ENCODE measurements at regions not wholly inside any gene's neighbourhood (a gene's known extent, or its start where the extent isn't known, plus 50 kb on each side); places are given as distances from the start of the nearest gene placed in this dataset.

DNA sequence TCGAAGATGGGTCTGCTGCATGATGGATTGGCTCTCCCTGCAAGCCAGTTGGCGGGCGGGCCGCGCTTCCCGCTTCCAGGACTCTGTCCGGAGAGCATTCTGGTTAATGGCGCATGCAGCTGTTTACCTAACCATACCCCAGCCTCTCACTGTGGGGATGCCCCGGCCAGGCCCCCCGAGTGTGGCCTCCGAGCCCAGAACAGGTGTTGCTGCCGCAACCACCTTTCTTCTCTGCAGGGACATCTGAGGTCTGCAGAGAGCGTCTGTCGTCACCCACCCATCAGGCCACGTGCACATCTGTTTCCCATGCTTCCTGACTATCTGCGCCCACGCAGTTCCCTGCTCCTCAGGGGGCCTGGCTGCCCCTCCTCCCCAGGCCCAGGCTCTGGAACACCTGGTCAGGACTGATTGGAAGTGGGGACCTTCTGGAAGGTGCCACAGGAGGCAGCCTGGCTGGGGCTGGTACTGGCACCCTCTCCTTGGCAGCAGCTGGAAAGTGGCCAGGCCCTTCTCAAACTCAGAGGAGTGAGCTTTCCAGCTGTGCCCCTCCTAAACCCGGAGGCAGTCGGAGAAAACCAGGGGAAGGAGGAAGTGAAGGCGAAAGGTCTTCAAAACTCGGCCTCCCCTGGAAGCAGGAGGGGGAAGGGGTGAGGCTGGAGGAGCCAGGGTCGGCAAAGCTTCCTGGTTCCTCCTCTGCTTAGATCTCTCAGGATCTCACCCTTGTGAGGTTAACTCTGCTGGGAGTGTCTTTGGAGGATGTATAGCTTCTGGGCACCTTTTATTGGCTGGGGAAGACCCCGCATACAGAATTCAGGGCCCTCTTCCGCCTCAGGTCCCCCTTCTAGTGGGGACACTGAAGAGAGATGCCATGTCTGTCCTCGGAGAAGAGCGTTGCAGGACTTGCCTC, 64.5 kb upstream of the CIBAR2 start:
- DNase-seq = no peak
- in situ Hi-C loops (cut with HindIII; ENCODE audit: low pct_ligation_motif_present, low sequenced_read_pairs) = no loop called here
- Histone ChIP-seq H3K27me3 (replicated peaks) (no peaks in the 10 kb centered on the region), H3K36me3 (replicated peaks) (peaks cover 2% of the 10 kb centered on the region), H3K4me3 (ENCODE audit: low read depth, low read length) (no peak overlapping the region), H3K27ac (no peak overlapping the region)
- TF ChIP-seq, protein P1, sequence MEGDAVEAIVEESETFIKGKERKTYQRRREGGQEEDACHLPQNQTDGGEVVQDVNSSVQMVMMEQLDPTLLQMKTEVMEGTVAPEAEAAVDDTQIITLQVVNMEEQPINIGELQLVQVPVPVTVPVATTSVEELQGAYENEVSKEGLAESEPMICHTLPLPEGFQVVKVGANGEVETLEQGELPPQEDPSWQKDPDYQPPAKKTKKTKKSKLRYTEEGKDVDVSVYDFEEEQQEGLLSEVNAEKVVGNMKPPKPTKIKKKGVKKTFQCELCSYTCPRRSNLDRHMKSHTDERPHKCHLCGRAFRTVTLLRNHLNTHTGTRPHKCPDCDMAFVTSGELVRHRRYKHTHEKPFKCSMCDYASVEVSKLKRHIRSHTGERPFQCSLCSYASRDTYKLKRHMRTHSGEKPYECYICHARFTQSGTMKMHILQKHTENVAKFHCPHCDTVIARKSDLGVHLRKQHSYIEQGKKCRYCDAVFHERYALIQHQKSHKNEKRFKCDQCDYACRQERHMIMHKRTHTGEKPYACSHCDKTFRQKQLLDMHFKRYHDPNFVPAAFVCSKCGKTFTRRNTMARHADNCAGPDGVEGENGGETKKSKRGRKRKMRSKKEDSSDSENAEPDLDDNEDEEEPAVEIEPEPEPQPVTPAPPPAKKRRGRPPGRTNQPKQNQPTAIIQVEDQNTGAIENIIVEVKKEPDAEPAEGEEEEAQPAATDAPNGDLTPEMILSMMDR (IDR thresholded peaks at IDR 0.05; ENCODE audit: low read depth, low read length, missing control alignments) = no peak

DNA sequence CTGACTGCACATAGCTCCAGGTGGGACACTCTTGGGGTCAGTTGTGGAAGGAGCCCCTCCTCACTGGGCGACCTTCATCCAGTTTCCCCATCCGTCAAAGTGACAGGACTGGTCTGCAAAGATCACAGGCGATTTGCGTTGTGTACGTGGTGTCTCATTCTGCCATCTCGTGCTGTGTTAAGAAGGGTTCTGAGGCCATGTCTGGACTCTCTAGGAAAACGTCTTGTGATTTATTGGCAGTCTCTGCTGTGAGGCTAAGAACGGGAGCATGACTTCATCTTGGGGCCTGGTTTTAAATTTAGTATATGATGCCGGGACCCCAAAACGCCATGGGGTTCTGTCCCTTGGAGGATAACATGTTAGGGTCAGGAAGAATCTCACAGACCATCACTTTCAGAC, 65.2 kb upstream of the CIBAR2 start:
- H3K4me3 ChIP-seq (ENCODE audit: low read depth, low read length) = no peak overlapping the region
- DNase-seq = no peak
- H3K36me3 ChIP-seq (replicated peaks) = peaks cover 2% of the 10 kb centered on the region
- TF ChIP-seq, protein P1 (IDR thresholded peaks at IDR 0.05; ENCODE audit: low read depth, low read length, missing control alignments) = no peak
- no peaks in the 10 kb centered on the region for H3K27me3 ChIP-seq (replicated peaks)
- H3K27ac ChIP-seq = no peak overlapping the region
- in situ Hi-C loops (cut with HindIII; ENCODE audit: low pct_ligation_motif_present, low sequenced_read_pairs) = no loop called here

DNA sequence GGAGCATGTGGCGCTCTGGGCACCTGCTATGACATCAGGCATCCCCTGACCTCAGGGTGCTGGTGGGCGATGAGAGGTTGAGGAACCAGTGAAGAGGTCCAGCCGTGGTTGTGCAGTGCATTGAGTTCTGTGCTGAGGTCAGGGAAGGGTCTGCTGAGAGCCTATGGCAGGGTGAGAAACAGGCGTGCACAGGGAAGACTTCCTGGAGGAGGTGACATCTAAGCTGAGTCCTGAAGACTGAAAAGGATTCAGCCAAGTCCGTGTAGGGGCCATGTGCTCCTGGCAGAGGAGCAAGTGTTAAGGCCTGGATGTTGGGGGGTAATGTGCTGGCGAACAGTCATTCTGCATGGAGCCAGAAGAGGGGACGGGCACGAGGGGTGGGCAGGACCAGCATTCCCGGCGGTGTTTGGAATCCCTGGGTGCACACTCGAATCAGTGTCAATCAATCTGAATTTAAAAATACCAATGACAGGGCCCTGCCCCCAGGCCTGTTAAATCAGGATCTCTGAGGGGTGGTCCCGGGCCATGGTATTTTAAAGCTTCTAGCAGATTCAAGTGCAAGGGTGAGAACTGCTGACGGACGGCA, 65.8 kb upstream of the CIBAR2 start:
- TF ChIP-seq, protein P1 (IDR thresholded peaks at IDR 0.05; ENCODE audit: low read depth, low read length, missing control alignments) = no peak
- no peak for DNase-seq
- Histone ChIP-seq H3K36me3 (replicated peaks) (peaks cover 7% of the 10 kb centered on the region), H3K27ac (no peak overlapping the region), H3K27me3 (replicated peaks) (no peaks in the 10 kb centered on the region), H3K4me3 (ENCODE audit: low read depth, low read length) (no peak overlapping the region)
- in situ Hi-C loops (cut with HindIII; ENCODE audit: low pct_ligation_motif_present, low sequenced_read_pairs) = no loop called here

- Histone ChIP-seq H3K27me3 (replicated peaks) (no peaks in the 10 kb centered on the region), H3K4me3 (ENCODE audit: low read depth, low read length) (no peak overlapping the region), H3K36me3 (replicated peaks) (peaks cover 10% of the 10 kb centered on the region), H3K27ac (no peak overlapping the region)
- DNase-seq = no peak
- in situ Hi-C loops (cut with HindIII; ENCODE audit: low pct_ligation_motif_present, low sequenced_read_pairs) = no loop called here
- TF ChIP-seq, protein P1 (IDR thresholded peaks at IDR 0.05; ENCODE audit: low read depth, low read length, missing control alignments) = no peak
These were observed 66.3 kb upstream of the CIBAR2 start for GRCh38 chr16:85178596-85178995.

GRCh38 chr16:85179344-85180046, 67.2 kb upstream of the CIBAR2 start:
- TF ChIP-seq, protein P1 (IDR thresholded peaks at IDR 0.05; ENCODE audit: low read depth, low read length, missing control alignments) = no peak
- in situ Hi-C loops (cut with HindIII; ENCODE audit: low pct_ligation_motif_present, low sequenced_read_pairs) = no loop called here
- H3K4me3 ChIP-seq (ENCODE audit: low read depth, low read length) = no peak overlapping the region
- peaks cover 18% of the 10 kb centered on the region for H3K36me3 ChIP-seq (replicated peaks)
- no peak overlapping the region for H3K27ac ChIP-seq
- H3K27me3 ChIP-seq (replicated peaks) = no peaks in the 10 kb centered on the region
- DNase-seq = no peak
